Nucleus accumbens (tissue), 56 donors: ENCODE measurements at regions not wholly inside any gene's neighbourhood (a gene's known extent, or its start where the extent isn't known, plus 50 kb on each side); places are given as distances from the start of the nearest gene placed in this dataset.

Experiments used
- DNase-seq, 56 donors: peaks; one replicate each; lab custom pipeline; 2025; lab: John Stamatoyannopoulos, UW

GRCh38 chr12:24197532-24197931, 248.1 kb upstream of the SOX5 start:
- DNase-seq: no peak

- no peak for DNase-seq
Observed at GRCh38 chr12:24195063-24195462, 245.6 kb upstream of the SOX5 start.

- no peak for DNase-seq
Observed at GRCh38 chr12:24191117-24191516, 241.6 kb upstream of the SOX5 start.

- DNase-seq: no peak
Observed at GRCh38 chr12:24185782-24186181, 236.3 kb upstream of the SOX5 start.

GRCh38 chr12:24177889-24178288, 228.4 kb upstream of the SOX5 start:
- DNase-seq: no peak

GRCh38 chr12:24175929-24176328, 226.5 kb upstream of the SOX5 start:
- no peak for DNase-seq

- no peak for DNase-seq
Observed at GRCh38 chr12:24175284-24175683, 225.8 kb upstream of the SOX5 start.

GRCh38 chr12:24173067-24173466, 223.6 kb upstream of the SOX5 start:
- DNase-seq: no peak

- DNase-seq: no peak
Observed at GRCh38 chr12:24172773-24173066, 223.2 kb upstream of the SOX5 start.

GRCh38 chr12:24172031-24172772, 222.7 kb upstream of the SOX5 start:
- DNase-seq: no peak

- no peak for DNase-seq
Observed at GRCh38 chr12:24155042-24155441, 205.6 kb upstream of the SOX5 start.

GRCh38 chr12:24153079-24153478, 203.6 kb upstream of the SOX5 start:
- no peak for DNase-seq

- no peak for DNase-seq
Observed at GRCh38 chr12:24152270-24152669, 202.8 kb upstream of the SOX5 start.

- no peak for DNase-seq
Observed at GRCh38 chr12:24143928-24144327, 194.5 kb upstream of the SOX5 start.

GRCh38 chr12:24139035-24139434, 189.6 kb upstream of the SOX5 start:
- DNase-seq: no peak

- no peak for DNase-seq
Observed at GRCh38 chr12:24138041-24138440, 188.6 kb upstream of the SOX5 start.

GRCh38 chr12:24135158-24135850, 185.8 kb upstream of the SOX5 start:
- DNase-seq: no peak

- DNase-seq: no peak
Observed at GRCh38 chr12:24134092-24134491, 184.6 kb upstream of the SOX5 start.

GRCh38 chr12:24133384-24133783, 183.9 kb upstream of the SOX5 start:
- DNase-seq: no peak

GRCh38 chr12:24127919-24128721, 178.7 kb upstream of the SOX5 start:
- no peak for DNase-seq

GRCh38 chr12:24125280-24125679, 175.8 kb upstream of the SOX5 start:
- DNase-seq: no peak

- DNase-seq: no peak
Observed at GRCh38 chr12:24121911-24122310, 172.4 kb upstream of the SOX5 start.
